Stomach (tissue), 4 donors: ENCODE measurements at regions not wholly inside any gene's neighbourhood (a gene's known extent, or its start where the extent isn't known, plus 50 kb on each side); places are given as distances from the start of the nearest gene placed in this dataset.

Source experiments
- CTCF ChIP-seq, 7 experiments: fragments of 450-650 bp in 4 of 7; fragments of 200-600 bp in 3 of 7; sonication (generic) in 3 of 7; IDR thresholded peaks; one replicate each; pipeline ENCODE4 v1.5.1; 2016 to 2019; ENCODE audit warnings: antibody characterized with exemption in 7 of 7, control low read depth in 2 of 7, mild to moderate bottlenecking in 1 of 7
- POLR2A ChIP-seq, 4 donors: fragments of 450-650 bp; IDR thresholded peaks; one replicate each; pipeline ENCODE4 v1.6.1; 2016; ENCODE audit warnings: antibody characterized with exemption in 4 of 4, control low read depth in 2 of 4, mild to moderate bottlenecking in 1 of 4, moderate library complexity in 1 of 4

- no peak for TF ChIP-seq CTCF (IDR thresholded peaks at IDR 0.05)
- no peak for TF ChIP-seq POLR2A (IDR thresholded peaks at IDR 0.05)
Measured at GRCh38 chr3:110736332-110736731, 335.3 kb upstream of the NECTIN3 start.
